Breast epithelium (tissue), 3 donors: ENCODE measurements at regions not wholly inside any gene's neighbourhood (a gene's known extent, or its start where the extent isn't known, plus 50 kb on each side); places are given as distances from the start of the nearest gene placed in this dataset.

Experiments used
- POLR2A ChIP-seq: fragments of 450-650 bp; IDR thresholded peaks from one replicate; pipeline ENCODE4 v1.6.1; 2016; ENCODE audit warnings: antibody characterized with exemption, mild to moderate bottlenecking, moderate library complexity
- TF ChIP-seq, protein P1 (sequence below), 3 donors: fragments of 450-650 bp; IDR thresholded peaks; one replicate each; pipeline ENCODE4 v1.5.1; 2016 to 2017; ENCODE audit warnings: antibody characterized with exemption in 3 of 3, mild to moderate bottlenecking in 3 of 3, moderate library complexity in 3 of 3

DNA sequence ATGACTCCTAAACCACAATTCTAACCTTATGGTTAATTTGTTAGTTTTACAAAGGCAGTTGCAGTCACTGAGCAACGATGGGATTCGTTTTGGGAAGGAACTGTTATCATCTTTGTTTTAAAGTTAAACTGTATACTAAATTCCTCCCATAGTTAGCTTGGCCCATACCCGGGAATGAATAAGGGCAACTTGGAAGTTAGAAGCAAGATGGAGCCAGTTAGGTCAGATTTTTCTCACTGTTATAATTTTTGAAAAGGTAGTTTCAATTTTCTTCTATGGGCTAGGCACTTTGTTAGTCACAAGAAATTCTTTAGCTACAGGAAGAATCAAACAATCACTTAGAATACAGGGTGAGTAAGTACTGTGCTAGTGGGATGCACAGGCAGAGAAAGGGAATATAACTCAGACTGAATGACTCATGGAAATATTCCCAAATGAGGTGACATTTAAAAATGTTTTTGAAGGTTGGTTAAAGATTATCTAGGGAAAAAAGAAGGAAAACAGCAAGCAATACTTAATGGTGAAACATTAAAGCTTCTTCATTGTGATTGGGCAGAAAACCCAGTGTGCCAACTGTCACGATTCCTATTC lies 153.6 kb downstream of the MAGEB17 start:
- TF ChIP-seq, protein P1, sequence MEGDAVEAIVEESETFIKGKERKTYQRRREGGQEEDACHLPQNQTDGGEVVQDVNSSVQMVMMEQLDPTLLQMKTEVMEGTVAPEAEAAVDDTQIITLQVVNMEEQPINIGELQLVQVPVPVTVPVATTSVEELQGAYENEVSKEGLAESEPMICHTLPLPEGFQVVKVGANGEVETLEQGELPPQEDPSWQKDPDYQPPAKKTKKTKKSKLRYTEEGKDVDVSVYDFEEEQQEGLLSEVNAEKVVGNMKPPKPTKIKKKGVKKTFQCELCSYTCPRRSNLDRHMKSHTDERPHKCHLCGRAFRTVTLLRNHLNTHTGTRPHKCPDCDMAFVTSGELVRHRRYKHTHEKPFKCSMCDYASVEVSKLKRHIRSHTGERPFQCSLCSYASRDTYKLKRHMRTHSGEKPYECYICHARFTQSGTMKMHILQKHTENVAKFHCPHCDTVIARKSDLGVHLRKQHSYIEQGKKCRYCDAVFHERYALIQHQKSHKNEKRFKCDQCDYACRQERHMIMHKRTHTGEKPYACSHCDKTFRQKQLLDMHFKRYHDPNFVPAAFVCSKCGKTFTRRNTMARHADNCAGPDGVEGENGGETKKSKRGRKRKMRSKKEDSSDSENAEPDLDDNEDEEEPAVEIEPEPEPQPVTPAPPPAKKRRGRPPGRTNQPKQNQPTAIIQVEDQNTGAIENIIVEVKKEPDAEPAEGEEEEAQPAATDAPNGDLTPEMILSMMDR (IDR thresholded peaks at IDR 0.05), result no peak
- no peak for TF ChIP-seq POLR2A
